H1 (cell line): ENCODE measurements at regions not wholly inside any gene's neighbourhood (a gene's known extent, or its start where the extent isn't known, plus 50 kb on each side); places are given as distances from the start of the nearest gene placed in this dataset.

Experiments
- CTCF ChIP-seq, 3 experiments: IDR thresholded peaks; 1 replicate in 2 of 3; 2 replicates in 1 of 3; pipeline versions ENCODE4 v1.5.1 to v1.6.1; 2011; ENCODE audit warnings: low read length in 3 of 3, mild to moderate bottlenecking in 3 of 3, inconsistent platforms in 2 of 3, low read depth in 1 of 3, moderate library complexity in 1 of 3; ENCODE audit not compliant: insufficient read depth in 1 of 3; ENCODE audit errors: control extremely low read depth in 1 of 3

- TF ChIP-seq CTCF (IDR thresholded peaks at IDR 0.05; ENCODE audit: control extremely low read depth in 1 of 3, insufficient read depth in 1 of 3, low read depth in 1 of 3, low read length in 3 of 3), result peak in 2 of 3 experiments; percentile 43 to 46; a peak in 3 of 4 replicates
These were observed 113.2 kb upstream of the IRX5 start (continued) for GRCh38 chr16:54817432-54817831.
